ENCODE measurements at regions not wholly inside any gene's neighbourhood (a gene's known extent, or its start where the extent isn't known, plus 50 kb on each side); places are given as distances from the start of the nearest gene placed in this dataset.

GRCh38 chr1:29601021-29601420 is 364.7 kb downstream of the PTPRU start:
- H3K36me3 ChIP-seq (ENCODE audit: insufficient read depth, low read length), result no peaks in the 10 kb centered on the region
- H3K9me3 ChIP-seq (ENCODE audit: low read length), result no peaks in the 10 kb centered on the region
- H3K9me2 ChIP-seq (replicated peaks; ENCODE audit: insufficient read depth, low read length), result no peaks in the 10 kb centered on the region
- H3K79me2 ChIP-seq (ENCODE audit: low read length), result no peaks in the 10 kb centered on the region
- H2AFZ ChIP-seq (ENCODE audit: low read length), result no peak overlapping the region
- no peaks in the 10 kb centered on the region for H3K27me3 ChIP-seq (ENCODE audit: low read length)
- H3K4me3 ChIP-seq (ENCODE audit: low read length), result no peak overlapping the region
- no peaks in the 10 kb centered on the region for H4K20me1 ChIP-seq (ENCODE audit: insufficient read depth, low read depth, low read length)
- no peak overlapping the region for H3K27ac ChIP-seq (ENCODE audit: low read length)
- DNase-seq, result no peak
- H3K9ac ChIP-seq (ENCODE audit: low read length), result no peak overlapping the region
- no peak overlapping the region for H3K4me2 ChIP-seq (ENCODE audit: low read depth, low read length, poor library complexity, severe bottlenecking)
- no peaks in the 10 kb centered on the region for H3K4me1 ChIP-seq (ENCODE audit: low read length)

- Histone ChIP-seq H3K27me3 (ENCODE audit: low read length) (no peaks in the 10 kb centered on the region), H3K36me3 (ENCODE audit: insufficient read depth, low read length) (no peaks in the 10 kb centered on the region), H3K79me2 (ENCODE audit: low read length) (no peaks in the 10 kb centered on the region), H3K4me3 (ENCODE audit: low read length) (no peak overlapping the region), H3K4me1 (ENCODE audit: low read length) (no peaks in the 10 kb centered on the region), H3K9ac (ENCODE audit: low read length) (no peak overlapping the region), H4K20me1 (ENCODE audit: insufficient read depth, low read depth, low read length) (no peaks in the 10 kb centered on the region), H3K9me2 (replicated peaks; ENCODE audit: insufficient read depth, low read length) (no peaks in the 10 kb centered on the region), H3K4me2 (ENCODE audit: low read depth, low read length, poor library complexity, severe bottlenecking) (no peak overlapping the region), H3K9me3 (ENCODE audit: low read length) (no peaks in the 10 kb centered on the region), H2AFZ (ENCODE audit: low read length) (no peak overlapping the region), H3K27ac (ENCODE audit: low read length) (no peak overlapping the region)
- no peak for DNase-seq
Measured at GRCh38 chr1:29599826-29600225, 363.5 kb downstream of the PTPRU start.

- Histone ChIP-seq H3K36me3 (ENCODE audit: insufficient read depth, low read length) (no peaks in the 10 kb centered on the region), H3K27ac (ENCODE audit: low read length) (no peak overlapping the region), H3K4me1 (ENCODE audit: low read length) (no peaks in the 10 kb centered on the region), H2AFZ (ENCODE audit: low read length) (no peak overlapping the region), H3K79me2 (ENCODE audit: low read length) (no peaks in the 10 kb centered on the region), H3K9ac (ENCODE audit: low read length) (no peak overlapping the region), H3K4me3 (ENCODE audit: low read length) (no peak overlapping the region), H3K27me3 (ENCODE audit: low read length) (no peaks in the 10 kb centered on the region), H3K4me2 (ENCODE audit: low read depth, low read length, poor library complexity, severe bottlenecking) (no peak overlapping the region), H3K9me3 (ENCODE audit: low read length) (no peaks in the 10 kb centered on the region), H4K20me1 (ENCODE audit: insufficient read depth, low read depth, low read length) (no peaks in the 10 kb centered on the region), H3K9me2 (replicated peaks; ENCODE audit: insufficient read depth, low read length) (no peaks in the 10 kb centered on the region)
- no peak for DNase-seq
Measured at GRCh38 chr1:29599071-29599470, 362.7 kb downstream of the PTPRU start.

GRCh38 chr1:29597861-29598260 is 361.5 kb downstream of the PTPRU start:
- Histone ChIP-seq H3K4me1 (ENCODE audit: low read length) (no peaks in the 10 kb centered on the region), H3K27me3 (ENCODE audit: low read length) (no peaks in the 10 kb centered on the region), H3K9me3 (ENCODE audit: low read length) (no peaks in the 10 kb centered on the region), H3K36me3 (ENCODE audit: insufficient read depth, low read length) (no peaks in the 10 kb centered on the region), H3K9me2 (replicated peaks; ENCODE audit: insufficient read depth, low read length) (no peaks in the 10 kb centered on the region), H3K4me2 (ENCODE audit: low read depth, low read length, poor library complexity, severe bottlenecking) (no peak overlapping the region), H4K20me1 (ENCODE audit: insufficient read depth, low read depth, low read length) (no peaks in the 10 kb centered on the region), H3K79me2 (ENCODE audit: low read length) (no peaks in the 10 kb centered on the region), H2AFZ (ENCODE audit: low read length) (no peak overlapping the region), H3K9ac (ENCODE audit: low read length) (no peak overlapping the region), H3K27ac (ENCODE audit: low read length) (no peak overlapping the region), H3K4me3 (ENCODE audit: low read length) (no peak overlapping the region)
- no peak for DNase-seq

GRCh38 chr1:29593601-29594382 is 357.5 kb downstream of the PTPRU start:
- Histone ChIP-seq H3K4me3 (ENCODE audit: low read length) (no peak overlapping the region), H3K9me3 (ENCODE audit: low read length) (no peaks in the 10 kb centered on the region), H3K36me3 (ENCODE audit: insufficient read depth, low read length) (no peaks in the 10 kb centered on the region), H4K20me1 (ENCODE audit: insufficient read depth, low read depth, low read length) (no peaks in the 10 kb centered on the region), H3K27me3 (ENCODE audit: low read length) (no peaks in the 10 kb centered on the region), H3K27ac (ENCODE audit: low read length) (no peak overlapping the region), H3K9me2 (replicated peaks; ENCODE audit: insufficient read depth, low read length) (no peaks in the 10 kb centered on the region), H3K9ac (ENCODE audit: low read length) (no peak overlapping the region), H2AFZ (ENCODE audit: low read length) (no peak overlapping the region), H3K79me2 (ENCODE audit: low read length) (no peaks in the 10 kb centered on the region), H3K4me2 (ENCODE audit: low read depth, low read length, poor library complexity, severe bottlenecking) (no peak overlapping the region), H3K4me1 (ENCODE audit: low read length) (no peaks in the 10 kb centered on the region)
- no peak for DNase-seq

- no peak for DNase-seq
- Histone ChIP-seq H3K9me3 (ENCODE audit: low read length) (no peaks in the 10 kb centered on the region), H3K9ac (ENCODE audit: low read length) (no peak overlapping the region)
Measured at GRCh38 chr1:29592731-29593130, 356.4 kb downstream of the PTPRU start.

GRCh38 chr1:29592261-29592615 is 355.9 kb downstream of the PTPRU start:
- no peaks in the 10 kb centered on the region for H4K20me1 ChIP-seq (ENCODE audit: insufficient read depth, low read depth, low read length)
- H3K4me1 ChIP-seq (ENCODE audit: low read length), result no peaks in the 10 kb centered on the region
- no peaks in the 10 kb centered on the region for H3K27me3 ChIP-seq (ENCODE audit: low read length)
- no peak overlapping the region for H2AFZ ChIP-seq (ENCODE audit: low read length)
- H3K27ac ChIP-seq (ENCODE audit: low read length), result no peak overlapping the region
- H3K9ac ChIP-seq (ENCODE audit: low read length), result no peak overlapping the region
- H3K4me3 ChIP-seq (ENCODE audit: low read length), result no peak overlapping the region
- no peaks in the 10 kb centered on the region for H3K9me2 ChIP-seq (replicated peaks; ENCODE audit: insufficient read depth, low read length)
- no peaks in the 10 kb centered on the region for H3K36me3 ChIP-seq (ENCODE audit: insufficient read depth, low read length)
- no peaks in the 10 kb centered on the region for H3K9me3 ChIP-seq (ENCODE audit: low read length)
- H3K79me2 ChIP-seq (ENCODE audit: low read length), result no peaks in the 10 kb centered on the region
- no peak for DNase-seq
- H3K4me2 ChIP-seq (ENCODE audit: low read depth, low read length, poor library complexity, severe bottlenecking), result no peak overlapping the region

More at GRCh38 chr1:29592731-29593130, 356.4 kb downstream of the PTPRU start:
- H3K4me3 ChIP-seq (ENCODE audit: low read length), result no peak overlapping the region
- H3K4me2 ChIP-seq (ENCODE audit: low read depth, low read length, poor library complexity, severe bottlenecking), result no peak overlapping the region
- no peak overlapping the region for H3K27ac ChIP-seq (ENCODE audit: low read length)
- H3K36me3 ChIP-seq (ENCODE audit: insufficient read depth, low read length), result no peaks in the 10 kb centered on the region
- H3K4me1 ChIP-seq (ENCODE audit: low read length), result no peaks in the 10 kb centered on the region
- H3K27me3 ChIP-seq (ENCODE audit: low read length), result no peaks in the 10 kb centered on the region
- no peaks in the 10 kb centered on the region for H3K9me2 ChIP-seq (replicated peaks; ENCODE audit: insufficient read depth, low read length)
- H3K79me2 ChIP-seq (ENCODE audit: low read length), result no peaks in the 10 kb centered on the region
- H2AFZ ChIP-seq (ENCODE audit: low read length), result no peak overlapping the region
- no peaks in the 10 kb centered on the region for H4K20me1 ChIP-seq (ENCODE audit: insufficient read depth, low read depth, low read length)

GRCh38 chr1:29591601-29592260 is 355.4 kb downstream of the PTPRU start:
- Histone ChIP-seq H4K20me1 (ENCODE audit: insufficient read depth, low read depth, low read length) (no peaks in the 10 kb centered on the region), H3K9me2 (replicated peaks; ENCODE audit: insufficient read depth, low read length) (no peaks in the 10 kb centered on the region), H3K4me3 (ENCODE audit: low read length) (no peak overlapping the region), H3K79me2 (ENCODE audit: low read length) (no peaks in the 10 kb centered on the region), H2AFZ (ENCODE audit: low read length) (no peak overlapping the region), H3K4me1 (ENCODE audit: low read length) (no peaks in the 10 kb centered on the region), H3K9me3 (ENCODE audit: low read length) (no peaks in the 10 kb centered on the region), H3K36me3 (ENCODE audit: insufficient read depth, low read length) (no peaks in the 10 kb centered on the region), H3K4me2 (ENCODE audit: low read depth, low read length, poor library complexity, severe bottlenecking) (no peak overlapping the region), H3K9ac (ENCODE audit: low read length) (no peak overlapping the region), H3K27me3 (ENCODE audit: low read length) (no peaks in the 10 kb centered on the region), H3K27ac (ENCODE audit: low read length) (no peak overlapping the region)
- DNase-seq, result no peak
